NCI-H524 treated with DMSO at 0.1 percent for 48 hours (cell line): ENCODE measurements at regions not wholly inside any gene's neighbourhood (a gene's known extent, or its start where the extent isn't known, plus 50 kb on each side); places are given as distances from the start of the nearest gene placed in this dataset.

Source experiments
- DNase-seq: peaks from one replicate; lab custom pipeline; 2025; lab: John Stamatoyannopoulos, UW

DNA sequence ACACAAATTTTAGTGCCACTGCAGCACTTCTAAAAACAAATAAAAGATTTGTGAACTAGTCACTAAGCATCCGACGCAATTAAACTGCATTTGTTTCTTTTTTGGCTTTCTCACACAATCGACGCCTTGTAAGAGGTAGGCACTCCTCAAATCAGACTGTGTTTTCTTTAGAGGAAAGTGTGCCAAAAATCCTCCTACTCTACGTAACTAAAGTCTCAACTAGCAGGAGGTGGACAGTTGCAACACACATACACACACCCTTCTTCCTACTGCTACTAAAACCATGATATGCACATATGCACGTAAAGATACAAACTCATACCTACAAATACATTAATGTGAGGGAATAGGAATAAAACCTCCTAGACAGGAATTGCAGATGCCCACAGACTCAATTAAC, 844.7 kb upstream of the SOX9 start:
- no peak for DNase-seq

- DNase-seq, result no peak
These were observed 837.3 kb upstream of the SOX9 start for GRCh38 chr17:71283486-71283885.

- no peak for DNase-seq
These were observed 836.6 kb upstream of the SOX9 start for GRCh38 chr17:71284032-71284755.

- DNase-seq, result no peak
These were observed 834.2 kb upstream of the SOX9 start for GRCh38 chr17:71286625-71287024.

GRCh38 chr17:71287071-71287823, 833.6 kb upstream of the SOX9 start:
- DNase-seq, result no peak

DNA sequence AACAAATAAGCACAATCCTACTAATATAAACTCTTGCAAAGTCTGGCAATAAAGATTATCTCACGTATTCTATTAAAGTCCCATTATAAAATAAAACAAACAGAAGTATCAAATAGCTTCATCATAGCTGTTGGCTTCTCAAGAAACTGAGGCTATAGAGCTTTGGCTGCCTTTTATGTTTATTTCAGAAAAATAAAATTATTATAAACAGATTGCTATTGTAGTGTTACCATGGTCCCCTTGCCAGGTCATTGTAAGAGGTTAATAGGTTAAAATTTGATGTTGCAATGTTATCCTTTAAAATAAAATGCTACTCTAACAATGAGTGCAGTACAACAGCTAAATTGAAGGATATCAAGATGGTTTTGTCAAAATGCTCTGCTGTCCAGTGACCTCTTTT, 828.8 kb upstream of the SOX9 start:
- no peak for DNase-seq

- DNase-seq, result no peak
These were observed 824.8 kb upstream of the SOX9 start for GRCh38 chr17:71296005-71296404.

DNA sequence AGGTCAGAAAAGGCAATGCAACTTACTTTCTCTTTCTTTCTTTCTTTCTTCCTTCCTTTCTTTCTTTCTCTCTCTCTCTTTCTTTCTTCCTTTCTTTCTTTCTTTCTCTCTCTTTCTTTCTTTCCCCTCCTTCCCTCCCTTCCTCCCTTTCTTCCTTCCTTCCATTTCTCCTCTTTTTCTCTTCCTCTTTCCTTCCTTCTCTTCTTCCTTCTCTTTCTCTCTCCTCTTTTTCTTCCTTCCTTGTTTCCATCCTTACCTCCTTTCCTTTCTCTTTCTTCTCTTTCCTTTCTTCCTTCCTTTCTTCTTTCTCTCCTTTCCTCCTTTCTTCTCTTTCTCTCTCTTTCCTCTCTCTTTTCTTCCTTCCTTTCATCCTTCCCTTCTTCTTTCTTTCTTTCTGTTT, 819.8 kb upstream of the SOX9 start:
- DNase-seq, result no peak

DNA sequence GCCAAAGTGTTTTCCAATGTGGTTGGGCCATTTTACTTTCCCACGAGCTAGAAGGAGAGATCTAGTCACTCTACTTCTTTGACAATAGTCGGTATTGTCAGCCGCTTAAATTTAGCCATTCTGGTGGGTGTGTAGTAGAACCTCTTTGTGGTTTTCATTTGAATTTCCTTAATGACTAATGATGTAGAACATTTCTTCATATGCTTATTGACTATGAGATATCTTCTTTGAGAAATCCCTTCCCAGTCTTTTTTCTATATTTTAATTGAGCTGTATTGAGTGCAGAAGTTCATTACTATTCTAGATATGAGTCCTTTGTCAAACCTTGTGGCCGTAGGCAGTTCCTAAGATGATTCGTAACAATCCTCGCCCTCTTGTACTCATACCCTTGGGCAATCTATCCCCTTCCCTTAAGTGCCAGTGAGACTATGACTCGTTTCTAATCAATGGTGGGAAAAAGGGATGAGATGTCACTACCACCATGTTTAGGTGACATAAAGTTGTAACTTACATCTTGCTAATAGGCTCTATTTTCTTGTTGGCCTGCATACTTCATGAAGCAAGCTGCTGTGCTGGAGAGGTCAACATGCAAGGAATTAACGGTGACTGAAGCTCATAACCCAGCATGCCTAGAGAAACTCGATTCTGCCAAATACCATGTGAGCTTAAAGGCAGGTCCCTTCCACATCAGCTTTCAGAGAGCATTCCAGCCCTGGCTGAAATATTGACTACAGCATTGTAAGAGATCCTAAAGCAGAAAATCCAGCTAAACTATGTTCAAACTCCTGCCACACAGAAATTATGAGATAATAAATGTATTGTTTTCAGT, 817.9 kb upstream of the SOX9 start:
- DNase-seq, result no peak

GRCh38 chr17:71304498-71305158, 816.2 kb upstream of the SOX9 start:
- no peak for DNase-seq

DNA sequence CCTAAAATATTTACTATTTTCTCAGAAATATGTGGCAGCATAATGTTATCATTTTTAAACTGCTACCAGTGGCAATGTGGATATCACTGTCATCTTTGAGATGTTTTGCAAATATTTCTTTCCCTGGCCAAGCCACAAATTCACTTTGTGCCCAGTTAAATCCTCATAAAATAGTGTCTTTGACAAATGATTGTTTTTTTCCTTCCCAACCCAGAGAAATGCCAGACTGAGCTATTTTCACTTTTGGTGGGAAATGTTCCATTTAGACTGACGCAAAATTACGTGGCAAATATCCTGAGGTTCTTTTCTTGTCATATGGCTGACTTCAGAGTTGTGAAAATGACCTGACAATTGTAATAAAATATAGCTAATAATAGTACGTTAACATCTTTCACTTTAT, 807.0 kb upstream of the SOX9 start:
- no peak for DNase-seq

GRCh38 chr17:71315568-71315967, 805.3 kb upstream of the SOX9 start:
- no peak for DNase-seq

DNA sequence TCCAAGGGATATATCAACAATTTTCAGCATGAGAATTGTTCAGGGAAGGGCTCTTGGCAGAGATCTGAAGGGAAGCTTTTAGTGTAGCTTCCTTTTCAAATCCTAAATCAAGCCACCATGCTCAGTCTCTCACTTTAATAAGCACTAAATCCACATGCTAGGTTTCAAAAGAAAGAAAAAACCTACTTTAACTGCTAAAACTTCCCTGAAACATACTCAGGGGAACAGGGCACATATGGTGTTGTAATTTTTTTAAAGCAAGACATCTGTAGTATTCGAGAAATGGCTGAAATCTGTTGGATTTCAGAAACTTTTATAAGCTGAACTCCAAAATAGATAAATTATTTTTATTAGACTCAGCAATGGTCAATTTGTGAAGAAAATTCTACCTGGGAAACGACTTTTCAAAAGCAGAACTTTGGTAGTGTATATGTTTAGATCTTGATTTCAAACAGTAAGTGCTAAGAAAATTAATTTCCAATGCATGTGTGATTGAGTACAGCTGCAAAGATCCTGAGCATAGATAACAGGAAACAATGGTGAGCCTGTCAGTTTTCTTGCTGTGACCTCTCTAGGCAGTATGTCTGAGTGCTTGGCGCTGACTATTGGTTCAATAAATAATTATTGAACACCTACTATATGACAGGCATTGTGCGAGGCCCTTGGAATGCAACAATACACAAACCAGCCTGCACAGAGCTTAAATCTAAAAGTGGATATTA, 804.5 kb upstream of the SOX9 start:
- DNase-seq, result no peak

GRCh38 chr17:71320009-71320796, 800.6 kb upstream of the SOX9 start:
- no peak for DNase-seq

DNA sequence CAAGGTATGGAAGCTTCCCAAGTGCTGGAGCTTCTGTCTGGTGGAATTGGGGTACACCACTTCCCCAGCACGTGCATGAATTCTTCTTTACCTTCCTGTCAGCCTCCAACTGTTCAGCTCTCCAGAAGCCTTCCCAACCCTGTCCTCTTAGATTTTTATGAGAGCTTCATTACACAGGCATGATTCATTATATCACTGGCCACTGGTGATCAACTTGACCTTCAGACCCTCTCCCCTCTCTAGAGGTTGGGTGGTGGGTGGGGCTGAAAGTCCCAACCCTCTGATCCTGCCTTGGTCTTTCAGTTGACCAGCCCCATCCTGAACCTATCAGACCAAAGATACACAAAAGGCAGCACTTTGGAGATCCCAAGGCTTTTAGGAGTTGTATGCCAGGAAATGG, 795.7 kb upstream of the SOX9 start:
- DNase-seq, result no peak

GRCh38 chr17:71325886-71326285, 794.9 kb upstream of the SOX9 start:
- no peak for DNase-seq

DNA sequence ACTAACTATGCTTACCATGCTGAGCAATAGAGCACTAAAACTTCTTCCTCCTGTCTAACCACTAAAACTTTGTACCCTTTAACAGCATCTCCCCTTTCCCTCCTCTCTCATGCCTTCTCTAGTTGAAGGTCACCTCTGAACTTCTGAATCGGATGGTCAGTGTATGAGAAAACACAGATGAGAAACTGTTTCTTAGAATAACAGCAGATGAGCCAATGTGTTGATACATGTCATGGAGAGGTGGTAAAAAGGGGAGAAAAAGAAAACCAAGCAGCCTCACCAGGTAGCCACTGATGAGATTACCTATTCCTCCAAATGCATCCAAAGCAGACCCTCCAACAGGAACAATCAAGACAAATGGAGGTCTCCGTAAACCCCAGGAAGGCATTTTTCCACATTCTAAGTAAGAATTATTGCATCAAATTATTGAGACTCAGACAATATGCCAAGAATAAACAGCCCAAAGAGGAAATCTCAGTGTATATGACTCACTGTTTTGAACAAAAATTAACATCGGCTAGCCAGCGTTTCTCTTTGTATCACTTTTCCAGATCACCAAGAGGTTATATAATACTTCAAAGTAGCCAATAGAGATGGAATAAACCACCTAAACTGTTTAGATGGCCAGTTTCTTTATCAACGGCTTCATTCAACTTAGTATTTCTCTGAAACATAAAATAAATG, 793.3 kb upstream of the SOX9 start:
- no peak for DNase-seq

GRCh38 chr17:71329310-71330098, 791.3 kb upstream of the SOX9 start:
- no peak for DNase-seq

DNA sequence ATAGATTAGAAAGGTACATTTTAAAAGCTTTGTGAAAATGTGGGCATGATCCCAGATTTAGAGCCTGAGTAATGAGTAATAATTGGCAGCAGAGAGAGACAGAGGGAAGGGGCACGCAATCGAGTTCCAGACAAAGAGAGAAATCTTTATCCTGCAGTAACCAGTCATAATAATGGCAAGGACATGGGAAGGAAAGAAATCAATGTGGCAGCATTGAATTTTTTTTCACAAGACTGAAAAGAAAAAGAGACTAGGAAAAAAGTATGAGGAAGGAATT, 790.8 kb upstream of the SOX9 start:
- no peak for DNase-seq
